Effector memory CD4-positive, alpha-beta T cell (primary cell): ENCODE measurements at regions not wholly inside any gene's neighbourhood (a gene's known extent, or its start where the extent isn't known, plus 50 kb on each side); places are given as distances from the start of the nearest gene placed in this dataset.

Experiments
- DNase-seq, 3 donors: peaks; one replicate each; pipeline ENCODE4 v3.0.0-alpha.2; 2020
- H3K27ac ChIP-seq: 2 replicates; pipeline ENCODE4 v1.7.0; 2013; ENCODE audit warnings: mild to moderate bottlenecking, low read length, moderate library complexity; ENCODE audit not compliant: insufficient read depth, poor library complexity, severe bottlenecking
- H3K27me3 ChIP-seq: replicated peaks from 2 replicates; pipeline ENCODE4 v1.7.0; 2013; ENCODE audit warnings: mild to moderate bottlenecking, low read length; ENCODE audit not compliant: insufficient read depth, control insufficient read depth, poor library complexity, severe bottlenecking
- H3K36me3 ChIP-seq: 2 replicates; pipeline ENCODE4 v1.7.0; 2013; ENCODE audit warnings: mild to moderate bottlenecking, low read length, moderate library complexity; ENCODE audit not compliant: control insufficient read depth, insufficient read depth
- H3K4me1 ChIP-seq: 2 replicates; pipeline ENCODE4 v1.7.0; 2013; ENCODE audit warnings: low read length, mild to moderate bottlenecking; ENCODE audit not compliant: control insufficient read depth, insufficient read depth, poor library complexity, severe bottlenecking
- H3K4me3 ChIP-seq: 2 replicates; pipeline ENCODE4 v1.7.0; 2013; ENCODE audit warnings: low read length, low read depth, mild to moderate bottlenecking; ENCODE audit not compliant: insufficient read depth, poor library complexity, severe bottlenecking
- H3K9me3 ChIP-seq: 2 replicates; pipeline ENCODE4 v1.7.0; 2013; ENCODE audit warnings: mild to moderate bottlenecking, low read length, moderate library complexity; ENCODE audit not compliant: control insufficient read depth

GRCh38 chr7:8985255-8985654 lies 551.8 kb downstream of the NXPH1 start:
- no peak overlapping the region for H3K4me3 ChIP-seq
- no peak for DNase-seq
- H3K27me3 ChIP-seq, result no peaks in the 10 kb centered on the region
- H3K9me3 ChIP-seq, result no peaks in the 10 kb centered on the region
- no peaks in the 10 kb centered on the region for H3K4me1 ChIP-seq
- no peaks in the 10 kb centered on the region for H3K36me3 ChIP-seq
- H3K27ac ChIP-seq, result no peak overlapping the region

GRCh38 chr7:8988267-8988666 lies 554.9 kb downstream of the NXPH1 start:
- DNase-seq, result no peak
- H3K4me3 ChIP-seq, result no peak overlapping the region
- H3K9me3 ChIP-seq, result no peaks in the 10 kb centered on the region
- H3K4me1 ChIP-seq, result no peaks in the 10 kb centered on the region
- no peaks in the 10 kb centered on the region for H3K27me3 ChIP-seq
- H3K36me3 ChIP-seq, result no peaks in the 10 kb centered on the region
- H3K27ac ChIP-seq, result no peak overlapping the region

GRCh38 chr7:8991159-8991558 lies 557.8 kb downstream of the NXPH1 start:
- Histone ChIP-seq H3K36me3 (no peaks in the 10 kb centered on the region), H3K27ac (no peak overlapping the region), H3K4me1 (no peaks in the 10 kb centered on the region), H3K4me3 (no peak overlapping the region), H3K27me3 (no peaks in the 10 kb centered on the region), H3K9me3 (no peaks in the 10 kb centered on the region)
- DNase-seq, result no peak

GRCh38 chr7:8998762-8999161 lies 565.4 kb downstream of the NXPH1 start:
- no peaks in the 10 kb centered on the region for H3K36me3 ChIP-seq
- no peak for DNase-seq
- no peaks in the 10 kb centered on the region for H3K4me1 ChIP-seq
- H3K27me3 ChIP-seq, result no peaks in the 10 kb centered on the region
- no peak overlapping the region for H3K4me3 ChIP-seq
- H3K9me3 ChIP-seq, result no peaks in the 10 kb centered on the region
- no peak overlapping the region for H3K27ac ChIP-seq

DNA sequence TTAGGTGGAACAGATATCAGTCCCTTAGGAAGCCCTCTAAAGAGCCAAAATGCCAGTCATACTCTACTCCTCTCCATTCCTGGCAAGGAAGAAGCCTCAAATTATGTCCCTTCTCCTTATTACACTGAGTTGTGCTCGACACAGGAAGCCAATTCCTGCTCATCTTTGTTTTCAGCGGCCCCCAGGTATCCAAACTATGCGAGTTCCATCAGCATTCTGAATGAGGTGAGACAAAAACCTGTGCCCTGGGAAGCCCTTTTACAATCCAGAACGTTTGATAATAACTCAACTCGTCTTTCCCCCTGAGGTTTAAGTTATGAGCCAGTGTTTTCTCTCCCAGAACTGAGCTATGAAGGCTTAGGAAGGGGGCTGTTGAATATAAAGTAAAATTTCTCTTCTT lies 580.5 kb downstream of the NXPH1 start:
- H3K36me3 ChIP-seq, result no peaks in the 10 kb centered on the region
- no peaks in the 10 kb centered on the region for H3K9me3 ChIP-seq
- no peaks in the 10 kb centered on the region for H3K27me3 ChIP-seq
- H3K27ac ChIP-seq, result no peak overlapping the region
- no peak for DNase-seq
- no peaks in the 10 kb centered on the region for H3K4me1 ChIP-seq
- no peak overlapping the region for H3K4me3 ChIP-seq

GRCh38 chr7:9017286-9017685 lies 583.9 kb downstream of the NXPH1 start:
- Histone ChIP-seq H3K4me1 (no peaks in the 10 kb centered on the region), H3K27ac (no peak overlapping the region), H3K9me3 (no peaks in the 10 kb centered on the region), H3K36me3 (no peaks in the 10 kb centered on the region), H3K27me3 (no peaks in the 10 kb centered on the region), H3K4me3 (no peak overlapping the region)
- no peak for DNase-seq

- H3K36me3 ChIP-seq, result no peaks in the 10 kb centered on the region
- no peaks in the 10 kb centered on the region for H3K27me3 ChIP-seq
- no peak overlapping the region for H3K27ac ChIP-seq
- no peak for DNase-seq
- no peaks in the 10 kb centered on the region for H3K4me1 ChIP-seq
- H3K9me3 ChIP-seq, result no peaks in the 10 kb centered on the region
- no peak overlapping the region for H3K4me3 ChIP-seq
These were observed 589.0 kb downstream of the NXPH1 start for GRCh38 chr7:9022456-9022855.

DNA sequence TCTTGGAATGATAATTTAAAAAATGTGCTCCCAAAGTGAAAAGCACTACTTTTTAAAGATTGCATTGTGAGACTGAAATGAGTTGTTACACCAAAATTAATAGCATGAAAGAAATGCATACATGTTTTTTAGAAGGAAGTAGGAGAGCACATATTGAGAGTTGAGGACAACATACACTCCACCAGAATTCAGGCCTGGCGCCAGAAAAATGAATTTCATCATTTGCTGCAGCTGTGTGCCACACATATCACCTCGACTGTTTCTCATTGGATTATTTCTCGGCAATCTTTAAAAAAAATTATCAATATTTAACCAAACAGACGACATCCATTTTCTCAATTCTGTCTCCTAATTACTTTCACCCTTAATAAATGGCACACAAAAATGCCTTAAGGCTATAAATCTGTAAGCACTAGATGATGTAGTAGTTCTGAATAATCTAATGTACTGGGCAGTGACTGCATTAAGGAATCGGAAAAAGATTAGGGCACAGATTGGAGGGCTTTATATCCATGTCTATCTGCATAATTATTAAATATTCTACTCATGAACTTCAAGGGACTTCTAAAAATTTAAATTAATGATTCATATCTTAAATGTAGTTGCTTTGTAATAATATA lies 590.4 kb downstream of the NXPH1 start:
- H3K36me3 ChIP-seq, result no peaks in the 10 kb centered on the region
- no peak for DNase-seq

GRCh38 chr7:9026121-9026520 lies 592.7 kb downstream of the NXPH1 start:
- no peaks in the 10 kb centered on the region for H3K9me3 ChIP-seq
- DNase-seq, result no peak
- no peak overlapping the region for H3K4me3 ChIP-seq
- no peaks in the 10 kb centered on the region for H3K4me1 ChIP-seq
- no peaks in the 10 kb centered on the region for H3K27me3 ChIP-seq
- no peak overlapping the region for H3K27ac ChIP-seq
- no peaks in the 10 kb centered on the region for H3K36me3 ChIP-seq

More for the DNA sequence above, 590.4 kb downstream of the NXPH1 start:
- no peaks in the 10 kb centered on the region for H3K9me3 ChIP-seq
- H3K4me3 ChIP-seq, result no peak overlapping the region
- no peaks in the 10 kb centered on the region for H3K27me3 ChIP-seq
- no peaks in the 10 kb centered on the region for H3K4me1 ChIP-seq
- H3K27ac ChIP-seq, result no peak overlapping the region

- Histone ChIP-seq H3K27ac (no peak overlapping the region), H3K4me1 (no peaks in the 10 kb centered on the region), H3K4me3 (no peak overlapping the region), H3K36me3 (no peaks in the 10 kb centered on the region), H3K9me3 (no peaks in the 10 kb centered on the region), H3K27me3 (no peaks in the 10 kb centered on the region)
- DNase-seq, result no peak
These were observed 594.6 kb downstream of the NXPH1 start for GRCh38 chr7:9028012-9028411.
